IMR-90 (cell line): ENCODE measurements at regions not wholly inside any gene's neighbourhood (a gene's known extent, or its start where the extent isn't known, plus 50 kb on each side); places are given as distances from the start of the nearest gene placed in this dataset.

ENCODE experiments used
- CEBPB ChIP-seq: IDR thresholded peaks from 2 replicates; pipeline ENCODE4 v1.6.1; 2012; ENCODE audit warnings: low read depth, low read length, improper control_type of control experiment
- MXI1 ChIP-seq: IDR thresholded peaks from 2 replicates; pipeline ENCODE4 v1.6.1; 2012; ENCODE audit warnings: low read depth, mild to moderate bottlenecking, low read length, moderate library complexity, borderline replicate concordance
- POLR2A ChIP-seq: IDR thresholded peaks from 2 replicates; pipeline ENCODE4 v1.6.1; 2012; ENCODE audit warnings: mild to moderate bottlenecking, low read depth, low read length
- RCOR1 ChIP-seq: IDR thresholded peaks from 2 replicates; pipeline ENCODE4 v1.6.1; 2012; ENCODE audit warnings: mild to moderate bottlenecking, low read length, improper control_type of control experiment; ENCODE audit not compliant: insufficient replicate concordance
- RFX5 ChIP-seq: IDR thresholded peaks from 2 replicates; pipeline ENCODE4 v1.8.0; 2012; ENCODE audit warnings: low read depth, mild to moderate bottlenecking, low read length, moderate library complexity
- TF ChIP-seq, protein P1 (sequence below): fragments of 150-350 bp; IDR thresholded peaks from 2 replicates; pipeline ENCODE4 v1.6.1; 2017; ENCODE audit warnings: mild to moderate bottlenecking, antibody characterized with exemption, low read length, low read depth
- TF ChIP-seq, protein P2 (sequence below): conservative IDR thresholded peaks from 2 replicates; pipeline ENCODE4 v1.5.1; 2012; ENCODE audit warnings: mild to moderate bottlenecking, low read depth, low read length, improper control_type of control experiment
- TF ChIP-seq, protein P3 (sequence below): fragments of 150-350 bp; IDR thresholded peaks from 2 replicates; pipeline ENCODE4 v1.6.1; 2016; ENCODE audit warnings: low read depth, mild to moderate bottlenecking, low read length, moderate library complexity, borderline replicate concordance

DNA sequence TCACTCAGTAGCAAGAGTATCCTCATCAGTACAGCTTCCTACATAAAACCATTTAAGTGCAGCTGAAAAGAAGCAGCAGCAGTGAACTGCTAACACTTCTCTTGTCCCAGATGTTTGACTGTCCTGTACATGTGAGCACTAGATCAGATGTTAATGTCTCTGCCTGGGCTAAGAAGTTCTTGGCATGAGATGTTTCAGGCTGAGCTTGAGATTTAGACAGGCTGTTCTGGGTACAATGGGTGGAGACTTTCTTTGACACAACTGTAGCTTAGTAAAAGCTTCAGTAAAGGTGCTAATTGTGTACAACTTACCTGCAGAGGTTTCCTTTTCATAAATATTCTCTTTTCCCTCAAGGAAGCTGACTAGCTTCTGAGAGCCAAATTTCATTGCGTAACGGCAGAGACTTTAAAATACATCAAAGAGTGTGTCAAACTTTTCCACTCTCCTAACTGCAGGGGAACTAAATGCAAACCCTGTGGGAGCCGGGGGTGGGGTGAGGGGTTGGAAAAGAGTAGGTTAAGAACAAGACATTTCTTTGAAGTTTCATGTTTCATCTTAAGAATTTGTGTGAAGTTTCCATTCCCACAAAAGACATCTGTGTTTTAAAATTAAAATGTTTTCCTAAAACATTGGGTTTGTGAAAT, 82.1 kb upstream of the CCDC190 start:
- TF ChIP-seq, protein P1, sequence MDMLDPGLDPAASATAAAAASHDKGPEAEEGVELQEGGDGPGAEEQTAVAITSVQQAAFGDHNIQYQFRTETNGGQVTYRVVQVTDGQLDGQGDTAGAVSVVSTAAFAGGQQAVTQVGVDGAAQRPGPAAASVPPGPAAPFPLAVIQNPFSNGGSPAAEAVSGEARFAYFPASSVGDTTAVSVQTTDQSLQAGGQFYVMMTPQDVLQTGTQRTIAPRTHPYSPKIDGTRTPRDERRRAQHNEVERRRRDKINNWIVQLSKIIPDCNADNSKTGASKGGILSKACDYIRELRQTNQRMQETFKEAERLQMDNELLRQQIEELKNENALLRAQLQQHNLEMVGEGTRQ = no peak
- TF ChIP-seq POLR2A (no peak), CEBPB (peak; percentile 82), RCOR1 (no peak), RFX5 (no peak), MXI1 (no peak)
- TF ChIP-seq, protein P2, sequence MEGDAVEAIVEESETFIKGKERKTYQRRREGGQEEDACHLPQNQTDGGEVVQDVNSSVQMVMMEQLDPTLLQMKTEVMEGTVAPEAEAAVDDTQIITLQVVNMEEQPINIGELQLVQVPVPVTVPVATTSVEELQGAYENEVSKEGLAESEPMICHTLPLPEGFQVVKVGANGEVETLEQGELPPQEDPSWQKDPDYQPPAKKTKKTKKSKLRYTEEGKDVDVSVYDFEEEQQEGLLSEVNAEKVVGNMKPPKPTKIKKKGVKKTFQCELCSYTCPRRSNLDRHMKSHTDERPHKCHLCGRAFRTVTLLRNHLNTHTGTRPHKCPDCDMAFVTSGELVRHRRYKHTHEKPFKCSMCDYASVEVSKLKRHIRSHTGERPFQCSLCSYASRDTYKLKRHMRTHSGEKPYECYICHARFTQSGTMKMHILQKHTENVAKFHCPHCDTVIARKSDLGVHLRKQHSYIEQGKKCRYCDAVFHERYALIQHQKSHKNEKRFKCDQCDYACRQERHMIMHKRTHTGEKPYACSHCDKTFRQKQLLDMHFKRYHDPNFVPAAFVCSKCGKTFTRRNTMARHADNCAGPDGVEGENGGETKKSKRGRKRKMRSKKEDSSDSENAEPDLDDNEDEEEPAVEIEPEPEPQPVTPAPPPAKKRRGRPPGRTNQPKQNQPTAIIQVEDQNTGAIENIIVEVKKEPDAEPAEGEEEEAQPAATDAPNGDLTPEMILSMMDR = no peak
- TF ChIP-seq, protein P3, sequence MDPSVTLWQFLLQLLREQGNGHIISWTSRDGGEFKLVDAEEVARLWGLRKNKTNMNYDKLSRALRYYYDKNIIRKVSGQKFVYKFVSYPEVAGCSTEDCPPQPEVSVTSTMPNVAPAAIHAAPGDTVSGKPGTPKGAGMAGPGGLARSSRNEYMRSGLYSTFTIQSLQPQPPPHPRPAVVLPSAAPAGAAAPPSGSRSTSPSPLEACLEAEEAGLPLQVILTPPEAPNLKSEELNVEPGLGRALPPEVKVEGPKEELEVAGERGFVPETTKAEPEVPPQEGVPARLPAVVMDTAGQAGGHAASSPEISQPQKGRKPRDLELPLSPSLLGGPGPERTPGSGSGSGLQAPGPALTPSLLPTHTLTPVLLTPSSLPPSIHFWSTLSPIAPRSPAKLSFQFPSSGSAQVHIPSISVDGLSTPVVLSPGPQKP = no peak
